Right cardiac atrium (tissue), 5 donors: ENCODE measurements at regions not wholly inside any gene's neighbourhood (a gene's known extent, or its start where the extent isn't known, plus 50 kb on each side); places are given as distances from the start of the nearest gene placed in this dataset.

ENCODE experiments used
- ATAC-seq, 2 donors: fragments of 200-7000 bp; cut with Tn5 transposase; one replicate each; pipeline versions ENCODE4 v1.8.0 to v1.9.1; 2020; ENCODE audit warnings: moderate library complexity in 2 of 2, mild to moderate bottlenecking in 1 of 2
- DNase-seq, 3 donors: peaks; one replicate each; pipeline ENCODE4 v3.0.0-alpha.2; 2020
- H3K27ac ChIP-seq: one replicate; pipeline ENCODE4 v1.5.1; 2013; ENCODE audit warnings: mild to moderate bottlenecking, low read length, control low read depth, moderate library complexity
- H3K27me3 ChIP-seq: one replicate; pipeline ENCODE4 v1.6.1; 2013; ENCODE audit not compliant: control insufficient read depth, insufficient read depth
- H3K4me1 ChIP-seq: one replicate; pipeline ENCODE4 v1.6.1; 2013; ENCODE audit warnings: low read length; ENCODE audit not compliant: control insufficient read depth, insufficient read depth
- H3K4me3 ChIP-seq: one replicate; pipeline ENCODE4 v1.5.1; 2013; ENCODE audit warnings: low read length, control low read depth
- H3K9me3 ChIP-seq: one replicate; pipeline ENCODE4 v1.6.1; 2013; ENCODE audit warnings: low read length; ENCODE audit not compliant: control insufficient read depth
- WGBS: extraction: QIAGEN DNeasy Blood & Tissue Kit; methylation state at CpG from one replicate; pipeline ENCODE4 v1.1.7; 2013; 5-methylcytosine and 5-hydroxymethylcytosine counted together
- intact Hi-C, 4 donors: fragments of 100-400 bp; cut with DNase I; formaldehyde crosslinking; loops; one replicate each; pipeline versions ENCODE4 v1.11.0 to v1.14.0; 2022 to 2023
- donor health status: healthy with polysubstance abuse.
- donor health status: DM: no; HTN: yes; CAD: no.
- donor health status: DM: no; HTN: no; CAD: no.
- donor health status: DM: no; HTN: yes; CAD: no; lungs with severe emphysema.
- donor health status: DM: yes; HTN: yes; CAD: no.

DNA sequence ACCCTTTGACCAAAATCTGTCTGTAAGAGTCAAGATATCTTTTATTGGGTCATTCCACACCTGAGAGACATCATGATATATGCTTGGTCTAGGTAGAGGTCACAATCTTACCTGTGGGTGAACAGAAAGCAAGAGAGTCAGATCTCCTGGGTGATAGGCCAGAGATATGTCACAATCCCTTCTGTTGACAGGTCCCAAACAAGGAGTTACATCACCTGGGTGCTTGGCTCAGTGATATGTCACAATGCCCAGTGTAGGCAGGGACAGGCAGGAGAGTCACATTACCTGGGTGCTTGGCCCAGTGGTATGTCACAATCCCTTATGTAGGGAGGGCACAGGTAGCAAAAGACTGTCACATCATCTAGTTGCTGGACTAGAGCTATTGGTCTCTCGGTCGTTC, 1991.2 kb downstream of the TP53TG3F start:
- ATAC-seq (no peak), DNase-seq (no peak)
- Histone ChIP-seq H3K9me3 (peaks cover 4% of the 10 kb centered on the region), H3K4me1 (no peaks in the 10 kb centered on the region), H3K4me3 (no peak overlapping the region), H3K27ac (no peak overlapping the region), H3K27me3 (no peaks in the 10 kb centered on the region)
- 75% methylated on average over 2 of the region's 2 CpGs for WGBS
- intact Hi-C loops, result no loop called here

- intact Hi-C loops, result no loop called here
- ATAC-seq, result no peak
- H3K27ac ChIP-seq, result no peak overlapping the region
- peaks cover 4% of the 10 kb centered on the region for H3K9me3 ChIP-seq
- WGBS, result 76% methylated on average over 13 of the region's 13 CpGs
- H3K27me3 ChIP-seq, result no peaks in the 10 kb centered on the region
- H3K4me3 ChIP-seq, result no peak overlapping the region
- no peaks in the 10 kb centered on the region for H3K4me1 ChIP-seq
- no peak for DNase-seq
Measured at GRCh38 chr16:35452471-35452870, 1993.1 kb downstream of the TP53TG3F start.

DNA sequence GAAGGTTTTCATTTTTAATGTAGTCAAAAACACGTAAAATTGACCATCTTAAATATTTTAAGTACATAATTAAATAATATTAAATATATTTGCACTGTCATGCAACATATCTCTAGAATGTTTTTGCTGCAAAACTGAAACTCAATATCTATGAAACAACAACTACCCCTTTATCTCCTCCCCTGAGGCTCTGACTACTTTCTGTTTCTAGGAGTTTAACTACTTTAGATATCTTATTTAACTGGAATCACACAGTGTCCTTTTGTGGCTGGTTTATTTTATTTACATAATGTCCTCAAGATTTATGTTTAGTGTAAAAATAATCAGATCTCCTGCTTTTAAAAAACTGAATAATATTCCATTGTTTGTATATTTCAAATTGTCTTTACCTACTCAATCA, 2003.9 kb downstream of the TP53TG3F start:
- Histone ChIP-seq H3K4me1 (no peaks in the 10 kb centered on the region), H3K27me3 (no peaks in the 10 kb centered on the region), H3K4me3 (no peak overlapping the region), H3K9me3 (no peaks in the 10 kb centered on the region), H3K27ac (no peak overlapping the region)
- 22% methylated on average over 1 of the region's 1 CpG for WGBS
- intact Hi-C loops, result no loop called here
- DNase-seq, result no peak
- no peak for ATAC-seq

GRCh38 chr16:35480361-35480760, 2020.9 kb downstream of the TP53TG3F start:
- Histone ChIP-seq H3K27ac (no peak overlapping the region), H3K27me3 (no peaks in the 10 kb centered on the region), H3K4me1 (no peaks in the 10 kb centered on the region), H3K9me3 (no peaks in the 10 kb centered on the region), H3K4me3 (no peak overlapping the region)
- 10% methylated on average over 1 of the region's 1 CpG for WGBS
- intact Hi-C loops, result no loop called here
- no peak for DNase-seq
- no peak for ATAC-seq

DNA sequence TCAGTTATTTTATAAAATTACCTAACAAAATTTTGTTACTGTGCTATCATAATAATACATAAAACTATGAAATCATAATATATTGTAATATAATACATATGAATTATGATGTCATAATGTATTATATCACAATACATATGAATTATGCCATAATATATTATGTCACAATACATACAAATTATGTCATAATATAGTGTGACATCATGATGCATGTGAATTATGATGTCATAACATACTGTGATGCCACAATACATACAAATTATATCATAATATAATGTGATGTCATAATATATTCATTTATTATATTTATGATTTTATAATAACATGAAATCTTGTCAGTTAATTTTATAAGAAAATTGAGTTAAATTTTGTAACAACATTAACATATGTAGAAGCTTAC, 2021.6 kb downstream of the TP53TG3F start:
- Histone ChIP-seq H3K27ac (no peak overlapping the region), H3K27me3 (no peaks in the 10 kb centered on the region), H3K4me1 (no peaks in the 10 kb centered on the region), H3K4me3 (no peak overlapping the region), H3K9me3 (no peaks in the 10 kb centered on the region)
- intact Hi-C loops, result no loop called here
- DNase-seq (no peak), ATAC-seq (no peak)

DNA sequence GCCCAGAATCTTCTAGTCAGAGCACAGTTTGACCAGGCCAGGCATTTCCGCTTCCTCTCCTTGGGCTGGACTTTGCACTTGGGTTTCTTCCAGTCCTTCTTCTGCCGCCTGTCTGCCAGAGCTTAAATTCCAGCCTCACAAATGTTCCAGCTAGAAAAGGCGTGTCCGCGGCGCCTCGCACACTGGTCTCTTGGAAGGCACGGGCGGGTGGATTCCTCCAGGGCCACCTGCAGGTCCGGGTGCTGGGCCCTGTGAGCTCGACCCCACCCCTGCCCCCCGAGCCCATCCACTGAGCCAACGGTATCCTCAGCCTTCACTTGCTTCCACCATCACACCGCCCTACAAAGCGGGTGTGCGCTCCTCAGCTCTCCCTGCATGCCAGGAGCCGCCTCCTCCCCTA, 2026.5 kb downstream of the TP53TG3F start:
- DNase-seq, result peak in 1 of 3 donors; percentile 33
- no peak for ATAC-seq
- WGBS, result 79% methylated on average over 17 of the region's 17 CpGs

DNA sequence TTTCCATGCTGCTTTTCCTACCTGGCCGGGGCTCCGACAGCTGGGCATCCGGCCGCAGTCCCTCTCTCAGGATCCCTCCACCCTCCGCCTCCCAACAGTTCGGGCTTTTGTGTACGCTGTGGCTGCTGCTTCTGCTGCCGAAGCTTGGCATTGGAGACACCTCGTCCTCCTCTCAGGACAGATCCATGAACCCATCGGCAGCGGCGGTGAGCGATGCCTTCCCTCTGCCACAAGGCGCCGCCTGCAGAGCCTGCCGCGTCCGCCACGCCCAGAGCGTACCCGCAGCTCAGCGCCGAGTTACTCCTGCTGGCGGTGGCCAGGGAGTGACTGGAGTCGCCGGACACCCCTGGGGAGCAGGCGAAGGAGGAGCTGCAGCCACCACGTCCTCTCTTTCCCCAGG, 2032.8 kb downstream of the TP53TG3F start:
- 43% methylated on average over 28 of the region's 28 CpGs for WGBS
- intact Hi-C loops, result no loop called here
- no peak overlapping the region for H3K4me3 ChIP-seq
- no peaks in the 10 kb centered on the region for H3K27me3 ChIP-seq
- ATAC-seq (peak in 1 of 2 donors; percentile 19), DNase-seq (no peak)
- no peak overlapping the region for H3K27ac ChIP-seq
- no peaks in the 10 kb centered on the region for H3K4me1 ChIP-seq
- H3K9me3 ChIP-seq, result peaks cover 2% of the 10 kb centered on the region

More for the DNA sequence above, 2026.5 kb downstream of the TP53TG3F start:
- Histone ChIP-seq H3K27ac (no peak overlapping the region), H3K4me3 (no peak overlapping the region), H3K9me3 (no peaks in the 10 kb centered on the region), H3K4me1 (no peaks in the 10 kb centered on the region), H3K27me3 (no peaks in the 10 kb centered on the region)
- intact Hi-C loops, result no loop called here

DNA sequence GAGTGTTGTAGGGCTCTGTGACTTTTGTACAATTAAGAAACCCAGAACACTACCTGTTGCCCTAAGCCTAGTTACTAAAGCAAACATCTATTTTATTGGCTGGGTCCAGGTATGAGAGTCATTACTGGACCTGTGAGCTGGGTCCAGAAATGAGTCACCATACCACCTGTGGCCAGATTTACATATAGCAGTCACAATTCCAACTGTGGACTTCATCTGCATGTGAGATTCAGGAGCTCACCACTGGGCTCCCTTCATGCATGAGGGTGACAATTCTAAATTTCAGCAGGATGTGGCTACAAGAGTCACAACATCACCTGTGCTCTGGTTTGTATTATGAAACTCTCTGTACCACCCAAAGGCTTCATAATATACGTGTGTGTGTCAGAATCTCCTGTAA, 2038.0 kb downstream of the TP53TG3F start:
- no peaks in the 10 kb centered on the region for H3K4me1 ChIP-seq
- no peaks in the 10 kb centered on the region for H3K9me3 ChIP-seq
- ATAC-seq (no peak), DNase-seq (no peak)
- WGBS, result 43% methylated on average over 1 of the region's 1 CpG
- H3K27ac ChIP-seq, result no peak overlapping the region
- H3K4me3 ChIP-seq, result no peak overlapping the region
- no peaks in the 10 kb centered on the region for H3K27me3 ChIP-seq
- intact Hi-C loops, result no loop called here

DNA sequence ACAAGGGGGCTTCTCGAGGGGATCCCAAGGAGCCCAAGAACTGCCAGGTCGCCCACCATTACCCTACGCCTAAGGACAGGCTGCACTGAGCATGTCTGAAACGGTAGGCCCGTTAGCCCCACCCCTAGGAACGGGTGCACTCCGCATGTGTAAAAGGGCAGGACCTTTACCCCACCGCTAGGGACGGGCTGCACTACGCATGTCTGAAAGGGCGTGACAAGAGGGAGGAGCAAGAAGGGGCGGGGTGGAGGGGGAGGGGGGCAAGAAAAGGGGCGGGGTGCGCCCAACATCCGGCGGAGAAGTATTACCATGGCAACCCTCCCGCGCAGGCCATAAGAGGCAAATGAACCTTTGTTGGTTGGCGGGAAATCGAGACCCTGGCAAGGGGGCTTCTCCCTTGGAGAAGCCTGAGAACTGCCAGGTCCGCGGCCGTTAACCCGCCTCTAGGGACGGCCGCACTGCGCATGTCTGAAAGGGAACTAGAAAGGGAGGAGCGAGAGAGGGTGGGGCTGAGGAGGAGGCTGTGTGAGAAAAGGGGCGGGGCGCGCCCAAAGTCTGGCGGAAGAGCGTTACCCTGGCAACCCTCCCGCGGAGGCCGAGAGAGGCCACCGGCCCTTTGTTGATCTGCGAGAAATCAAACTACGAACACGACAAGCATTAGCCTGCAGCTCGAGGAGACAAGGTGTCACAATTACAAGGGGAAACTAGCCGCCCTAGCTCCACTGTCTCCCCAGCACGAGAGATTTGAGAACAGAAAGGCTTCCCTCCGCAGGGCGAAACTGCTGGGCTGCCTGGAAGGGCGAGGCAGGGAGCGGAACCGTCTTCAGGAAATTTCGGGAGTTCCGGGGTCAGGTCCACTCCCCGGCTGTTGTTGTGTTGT, 2046.8 kb downstream of the TP53TG3F start:
- no peaks in the 10 kb centered on the region for H3K4me1 ChIP-seq
- no peaks in the 10 kb centered on the region for H3K9me3 ChIP-seq
- H3K4me3 ChIP-seq, result no peak overlapping the region
- peak; percentile 11 to 60 for ATAC-seq
- H3K27ac ChIP-seq, result no peak overlapping the region
- DNase-seq, result peak in 1 of 3 donors; percentile 45
- intact Hi-C loops, result no loop called here
- no peaks in the 10 kb centered on the region for H3K27me3 ChIP-seq
- WGBS, result 42% methylated on average over 51 of the region's 51 CpGs

GRCh38 chr16:35506898-35507194, 2047.4 kb downstream of the TP53TG3F start:
- intact Hi-C loops, result no loop called here
- Histone ChIP-seq H3K27me3 (no peaks in the 10 kb centered on the region), H3K27ac (no peak overlapping the region), H3K9me3 (no peaks in the 10 kb centered on the region), H3K4me1 (no peaks in the 10 kb centered on the region), H3K4me3 (no peak overlapping the region)
- WGBS, result 47% methylated on average over 16 of the region's 16 CpGs
- DNase-seq (no peak), ATAC-seq (peak in 1 of 2 donors; percentile 21)

DNA sequence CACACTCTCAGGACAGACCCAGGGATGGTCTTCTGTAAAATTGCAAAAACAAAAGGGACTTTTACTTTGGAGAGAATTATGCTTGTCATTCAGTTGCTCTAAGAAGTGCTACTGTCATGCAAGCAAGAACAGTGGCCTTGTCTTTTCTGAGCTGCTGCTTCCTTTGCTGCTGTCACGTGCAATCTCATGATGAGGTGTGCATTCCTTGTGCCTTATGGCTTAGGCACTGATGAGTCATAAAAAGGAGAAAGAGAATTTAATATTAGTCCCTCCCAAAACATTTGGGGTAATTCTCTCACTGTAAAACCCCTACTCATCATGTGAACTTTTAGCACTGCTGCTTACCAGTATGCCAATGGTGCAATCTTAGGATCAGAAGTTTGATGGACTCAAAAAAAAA, 2051.3 kb downstream of the TP53TG3F start:
- H3K9me3 ChIP-seq, result no peaks in the 10 kb centered on the region
- H3K4me1 ChIP-seq, result no peaks in the 10 kb centered on the region
- WGBS, result 31% methylated on average over 1 of the region's 1 CpG
- ATAC-seq, result no peak
- intact Hi-C loops, result no loop called here
- H3K4me3 ChIP-seq, result no peak overlapping the region
- no peak for DNase-seq
- no peak overlapping the region for H3K27ac ChIP-seq
- H3K27me3 ChIP-seq, result no peaks in the 10 kb centered on the region

GRCh38 chr16:35516551-35516950, 2057.1 kb downstream of the TP53TG3F start:
- no peak overlapping the region for H3K4me3 ChIP-seq
- H3K9me3 ChIP-seq, result peaks cover 1% of the 10 kb centered on the region
- ATAC-seq (no peak), DNase-seq (no peak)
- intact Hi-C loops, result no loop called here
- no peaks in the 10 kb centered on the region for H3K27me3 ChIP-seq
- H3K27ac ChIP-seq, result no peak overlapping the region
- H3K4me1 ChIP-seq, result no peaks in the 10 kb centered on the region
